Kidney epithelial cell (primary cell): ENCODE measurements at regions not wholly inside any gene's neighbourhood (a gene's known extent, or its start where the extent isn't known, plus 50 kb on each side); places are given as distances from the start of the nearest gene placed in this dataset.
A peak's percentile ranks its signal among the peaks of the same experiment; 100 is the strongest.

Source experiments
- DNase-seq: peaks from one replicate; pipeline ENCODE4 v3.0.0-alpha.2; 2010; ENCODE audit warnings: low read depth
- H3K27me3 ChIP-seq: 2 replicates; pipeline ENCODE4 v1.6.0; 2011; ENCODE audit warnings: low read length; ENCODE audit not compliant: control insufficient read depth, insufficient read depth
- H3K36me3 ChIP-seq: 2 replicates; pipeline ENCODE4 v1.5.1; 2011; ENCODE audit warnings: low read length; ENCODE audit not compliant: control insufficient read depth, insufficient read depth
- H3K4me3 ChIP-seq: 2 replicates; pipeline ENCODE4 v1.5.1; 2011; ENCODE audit warnings: low read depth, mild to moderate bottlenecking, control low read depth, low read length
- TF ChIP-seq, protein P1 (sequence below): IDR thresholded peaks from 2 replicates; pipeline ENCODE4 v1.5.1; 2011; ENCODE audit warnings: mild to moderate bottlenecking, moderate library complexity, low read length, control low read depth, inconsistent platforms; ENCODE audit not compliant: insufficient read depth, poor library complexity, severe bottlenecking

DNA sequence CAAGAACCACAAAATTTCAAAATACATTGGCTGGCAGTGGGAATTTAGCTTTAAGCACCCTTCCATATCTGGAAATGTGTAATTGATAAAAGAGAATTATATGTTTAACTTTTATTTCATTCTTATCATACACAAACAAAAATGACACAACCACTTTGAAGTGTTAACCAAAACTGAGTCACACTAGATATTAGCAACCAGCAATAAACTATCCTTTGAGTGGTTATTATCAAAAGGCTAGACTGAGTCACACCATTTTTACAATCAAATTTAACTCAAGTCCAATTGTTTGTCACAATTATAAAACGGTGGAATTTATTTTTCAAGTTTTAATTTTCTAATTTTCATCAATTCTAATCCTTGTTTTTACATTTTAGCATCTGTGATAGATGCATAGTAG lies 121.7 kb downstream of the LIG4 start:
- no peaks in the 10 kb centered on the region for H3K36me3 ChIP-seq
- H3K27me3 ChIP-seq = no peaks in the 10 kb centered on the region
- no peak for DNase-seq
- no peak overlapping the region for H3K4me3 ChIP-seq
- TF ChIP-seq, protein P1, sequence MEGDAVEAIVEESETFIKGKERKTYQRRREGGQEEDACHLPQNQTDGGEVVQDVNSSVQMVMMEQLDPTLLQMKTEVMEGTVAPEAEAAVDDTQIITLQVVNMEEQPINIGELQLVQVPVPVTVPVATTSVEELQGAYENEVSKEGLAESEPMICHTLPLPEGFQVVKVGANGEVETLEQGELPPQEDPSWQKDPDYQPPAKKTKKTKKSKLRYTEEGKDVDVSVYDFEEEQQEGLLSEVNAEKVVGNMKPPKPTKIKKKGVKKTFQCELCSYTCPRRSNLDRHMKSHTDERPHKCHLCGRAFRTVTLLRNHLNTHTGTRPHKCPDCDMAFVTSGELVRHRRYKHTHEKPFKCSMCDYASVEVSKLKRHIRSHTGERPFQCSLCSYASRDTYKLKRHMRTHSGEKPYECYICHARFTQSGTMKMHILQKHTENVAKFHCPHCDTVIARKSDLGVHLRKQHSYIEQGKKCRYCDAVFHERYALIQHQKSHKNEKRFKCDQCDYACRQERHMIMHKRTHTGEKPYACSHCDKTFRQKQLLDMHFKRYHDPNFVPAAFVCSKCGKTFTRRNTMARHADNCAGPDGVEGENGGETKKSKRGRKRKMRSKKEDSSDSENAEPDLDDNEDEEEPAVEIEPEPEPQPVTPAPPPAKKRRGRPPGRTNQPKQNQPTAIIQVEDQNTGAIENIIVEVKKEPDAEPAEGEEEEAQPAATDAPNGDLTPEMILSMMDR = no peak

GRCh38 chr13:108087810-108088209 lies 127.5 kb downstream of the LIG4 start:
- TF ChIP-seq, protein P1 = no peak
- no peak for DNase-seq
- Histone ChIP-seq H3K4me3 (no peak overlapping the region), H3K27me3 (no peaks in the 10 kb centered on the region), H3K36me3 (no peaks in the 10 kb centered on the region)

DNA sequence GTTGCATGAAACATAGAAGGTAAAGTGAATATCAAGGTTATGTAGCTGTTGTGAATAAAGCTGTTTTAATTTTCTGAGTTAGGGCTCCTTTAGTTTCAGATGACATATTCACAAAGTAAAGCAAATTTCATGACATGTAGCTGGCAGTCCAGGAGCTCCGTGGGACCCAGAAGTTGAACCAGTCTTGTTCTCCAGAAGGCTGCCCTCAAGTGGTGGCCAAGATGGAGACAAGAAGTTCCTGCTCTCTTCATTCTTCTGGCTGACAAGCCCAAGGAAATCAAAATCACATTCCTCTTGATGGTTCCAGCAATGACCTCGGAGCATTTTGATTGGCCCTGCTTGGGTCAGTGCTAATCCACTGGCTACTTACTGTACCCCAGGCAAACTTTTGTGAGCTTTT lies 128.7 kb downstream of the LIG4 start:
- no peak overlapping the region for H3K4me3 ChIP-seq
- DNase-seq = peak; percentile 9
- H3K36me3 ChIP-seq = no peaks in the 10 kb centered on the region
- TF ChIP-seq, protein P1 = peak; percentile 36
- H3K27me3 ChIP-seq = no peaks in the 10 kb centered on the region

DNA sequence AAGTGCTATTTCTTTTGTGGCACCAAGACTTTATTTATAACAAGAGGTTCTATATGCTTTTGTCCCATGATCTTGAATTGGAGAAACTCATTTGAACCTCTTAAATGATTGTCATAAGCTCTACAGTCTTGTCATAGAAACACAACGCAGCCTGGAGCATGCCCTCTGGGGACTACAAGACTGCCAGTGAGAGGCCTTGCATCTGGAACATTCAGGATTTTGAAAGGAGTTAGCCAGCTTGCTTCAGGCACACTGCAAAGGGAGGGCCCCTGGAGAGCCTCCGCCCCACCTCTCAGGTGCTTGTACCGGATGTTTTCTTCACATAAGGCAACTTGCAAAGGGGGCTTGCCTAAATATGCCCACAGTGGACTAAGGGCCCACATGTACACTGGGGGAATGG lies 130.5 kb downstream of the LIG4 start:
- TF ChIP-seq, protein P1 = no peak
- DNase-seq = no peak
- H3K27me3 ChIP-seq = no peaks in the 10 kb centered on the region
- no peak overlapping the region for H3K4me3 ChIP-seq
- H3K36me3 ChIP-seq = no peaks in the 10 kb centered on the region

DNA sequence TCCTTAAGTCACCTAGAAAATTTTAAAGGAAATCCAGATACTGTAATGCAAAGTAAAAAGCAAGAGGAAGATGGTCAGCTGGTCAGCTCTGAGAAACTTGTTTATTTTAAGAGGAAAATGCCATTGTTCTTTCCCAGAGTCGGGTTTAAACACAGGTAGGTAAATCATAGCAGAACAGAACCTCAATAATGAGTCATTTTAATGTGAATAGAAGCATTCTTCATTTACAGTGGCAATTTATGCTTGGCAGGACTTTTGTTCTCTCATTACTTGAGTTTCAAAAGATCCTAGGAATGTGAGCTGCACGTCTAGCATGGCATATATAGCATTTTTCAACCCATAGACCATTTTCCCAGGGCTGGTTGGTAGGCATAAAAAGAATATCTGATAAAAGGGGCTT lies 132.3 kb downstream of the LIG4 start:
- no peaks in the 10 kb centered on the region for H3K27me3 ChIP-seq
- TF ChIP-seq, protein P1 = no peak
- peak; percentile 69 for DNase-seq
- no peaks in the 10 kb centered on the region for H3K36me3 ChIP-seq
- H3K4me3 ChIP-seq = no peak overlapping the region

DNA sequence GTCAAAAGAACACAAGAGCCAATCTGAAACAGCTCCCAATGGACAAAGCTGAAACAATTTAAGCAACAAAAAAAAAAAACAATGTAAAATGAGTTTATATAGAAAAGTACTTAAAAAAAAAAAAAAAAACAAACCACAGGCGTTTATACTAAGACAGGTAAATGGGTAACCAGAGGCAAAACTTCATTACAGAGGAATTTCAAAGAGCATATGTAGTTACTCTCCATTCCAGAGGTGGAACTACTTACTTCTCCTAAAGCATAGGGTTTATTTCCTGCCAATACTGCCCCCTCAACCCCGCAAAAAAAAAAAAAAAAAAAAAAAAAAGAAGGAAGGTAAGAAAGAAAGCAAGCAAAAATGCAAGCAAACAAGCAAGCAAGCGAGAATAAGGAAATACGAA lies 132.9 kb downstream of the LIG4 start:
- TF ChIP-seq, protein P1 = no peak
- H3K27me3 ChIP-seq = no peaks in the 10 kb centered on the region
- DNase-seq = peak; percentile 10
- H3K36me3 ChIP-seq = no peaks in the 10 kb centered on the region
- H3K4me3 ChIP-seq = no peak overlapping the region
